ENCODE measurements at regions not wholly inside any gene's neighbourhood (a gene's known extent, or its start where the extent isn't known, plus 50 kb on each side); places are given as distances from the start of the nearest gene placed in this dataset.

GRCh38 chr7:67553378-67553777 lies 556.7 kb downstream of the TYW1 start:
- H3K27me3 ChIP-seq, result no peaks in the 10 kb centered on the region
- no peak overlapping the region for H3K27ac ChIP-seq
- no peaks in the 10 kb centered on the region for H3K4me1 ChIP-seq
- 78% methylated on average over 5 of the region's 5 CpGs for WGBS
- TF ChIP-seq, protein P1, sequence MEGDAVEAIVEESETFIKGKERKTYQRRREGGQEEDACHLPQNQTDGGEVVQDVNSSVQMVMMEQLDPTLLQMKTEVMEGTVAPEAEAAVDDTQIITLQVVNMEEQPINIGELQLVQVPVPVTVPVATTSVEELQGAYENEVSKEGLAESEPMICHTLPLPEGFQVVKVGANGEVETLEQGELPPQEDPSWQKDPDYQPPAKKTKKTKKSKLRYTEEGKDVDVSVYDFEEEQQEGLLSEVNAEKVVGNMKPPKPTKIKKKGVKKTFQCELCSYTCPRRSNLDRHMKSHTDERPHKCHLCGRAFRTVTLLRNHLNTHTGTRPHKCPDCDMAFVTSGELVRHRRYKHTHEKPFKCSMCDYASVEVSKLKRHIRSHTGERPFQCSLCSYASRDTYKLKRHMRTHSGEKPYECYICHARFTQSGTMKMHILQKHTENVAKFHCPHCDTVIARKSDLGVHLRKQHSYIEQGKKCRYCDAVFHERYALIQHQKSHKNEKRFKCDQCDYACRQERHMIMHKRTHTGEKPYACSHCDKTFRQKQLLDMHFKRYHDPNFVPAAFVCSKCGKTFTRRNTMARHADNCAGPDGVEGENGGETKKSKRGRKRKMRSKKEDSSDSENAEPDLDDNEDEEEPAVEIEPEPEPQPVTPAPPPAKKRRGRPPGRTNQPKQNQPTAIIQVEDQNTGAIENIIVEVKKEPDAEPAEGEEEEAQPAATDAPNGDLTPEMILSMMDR (IDR thresholded peaks at IDR 0.05), result no peak
- no peak for TF ChIP-seq EP300 (IDR thresholded peaks at IDR 0.05)
- no peak for TF ChIP-seq POLR2AphosphoS5 (IDR thresholded peaks at IDR 0.05)
- TF ChIP-seq POLR2A (IDR thresholded peaks at IDR 0.05), result no peak
- H3K9me3 ChIP-seq, result no peaks in the 10 kb centered on the region
- H3K4me3 ChIP-seq, result no peak overlapping the region
- DNase-seq (ENCODE audit: low spot score in 2 of 2), result no peak
- H3K36me3 ChIP-seq, result no peaks in the 10 kb centered on the region

DNA sequence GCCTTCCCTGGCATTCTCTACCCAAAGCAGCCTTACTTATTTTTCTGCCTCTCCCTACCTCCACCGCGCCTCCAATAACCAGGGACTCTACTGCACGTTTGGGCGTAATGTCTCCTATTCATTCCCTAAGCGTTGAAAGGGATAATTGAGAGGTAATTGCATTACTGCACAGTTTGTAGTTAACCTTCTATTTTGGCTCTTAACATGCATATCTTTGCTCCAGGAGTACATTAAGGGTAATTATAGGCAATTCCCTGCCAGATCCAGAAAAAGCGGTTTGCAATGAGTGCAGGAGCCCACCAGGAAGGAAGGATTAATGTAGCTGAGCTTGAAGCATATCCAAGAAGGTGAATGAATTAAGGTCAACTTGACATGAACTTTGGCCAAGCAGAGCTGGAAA lies 558.4 kb downstream of the TYW1 start:
- TF ChIP-seq, protein P1 (IDR thresholded peaks at IDR 0.05), result no peak
- TF ChIP-seq EP300 (IDR thresholded peaks at IDR 0.05), result no peak
- no peak for TF ChIP-seq POLR2AphosphoS5 (IDR thresholded peaks at IDR 0.05)
- no peak for TF ChIP-seq POLR2A (IDR thresholded peaks at IDR 0.05)
- Histone ChIP-seq H3K27me3 (no peaks in the 10 kb centered on the region), H3K27ac (no peak overlapping the region), H3K4me1 (no peaks in the 10 kb centered on the region), H3K9me3 (no peaks in the 10 kb centered on the region), H3K36me3 (no peaks in the 10 kb centered on the region), H3K4me3 (no peak overlapping the region)
- 48% methylated on average over 6 of the region's 6 CpGs for WGBS
- DNase-seq (ENCODE audit: low spot score in 2 of 2), result no peak

DNA sequence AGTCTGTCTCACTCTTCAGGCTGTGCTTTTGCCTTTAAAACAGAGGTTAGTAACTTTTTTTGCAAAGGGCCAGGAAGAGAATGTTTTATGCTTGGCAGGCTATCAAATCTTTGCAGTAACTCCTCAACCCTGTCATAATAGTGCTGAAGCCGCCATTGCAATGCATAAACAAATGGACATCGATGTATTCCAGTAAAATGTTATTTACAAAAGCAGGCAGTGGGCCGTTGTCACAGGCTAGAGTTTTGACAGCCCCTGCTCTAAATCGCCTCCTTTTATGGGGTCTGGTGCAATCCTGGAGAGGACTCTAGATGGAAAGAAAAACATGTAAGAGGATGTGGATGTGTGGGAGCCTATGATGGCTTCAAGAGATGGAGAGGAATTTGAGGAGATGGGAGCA lies 568.3 kb downstream of the TYW1 start:
- Histone ChIP-seq H3K36me3 (no peaks in the 10 kb centered on the region), H3K9me3 (no peaks in the 10 kb centered on the region), H3K27ac (no peak overlapping the region), H3K4me3 (no peak overlapping the region), H3K4me1 (no peaks in the 10 kb centered on the region), H3K27me3 (no peaks in the 10 kb centered on the region)
- no peak for DNase-seq (ENCODE audit: low spot score in 2 of 2)
- TF ChIP-seq EP300 (IDR thresholded peaks at IDR 0.05) (no peak), POLR2A (IDR thresholded peaks at IDR 0.05) (no peak), POLR2AphosphoS5 (IDR thresholded peaks at IDR 0.05) (no peak)
- TF ChIP-seq, protein P1 (IDR thresholded peaks at IDR 0.05), result no peak
- 74% methylated on average over 4 of the region's 4 CpGs for WGBS

DNA sequence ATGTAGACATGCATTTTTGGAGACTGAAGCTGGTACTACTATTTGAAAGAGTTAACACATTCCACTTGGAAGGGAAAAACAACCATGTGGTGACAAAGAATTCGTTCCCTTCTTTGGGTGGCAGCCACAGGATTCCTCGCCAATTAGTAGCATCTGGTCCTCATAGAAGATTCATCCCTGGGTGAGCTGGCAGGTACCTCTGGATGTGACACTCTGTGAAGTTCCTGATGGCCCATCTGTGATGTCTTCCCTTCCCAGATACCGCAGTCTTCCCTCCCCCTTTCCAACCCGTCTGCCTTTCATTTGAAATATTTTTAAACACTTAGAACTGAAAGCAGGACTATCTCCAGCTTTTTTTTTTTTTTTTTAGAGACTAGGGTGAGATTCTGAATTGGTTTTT lies 569.5 kb downstream of the TYW1 start:
- Histone ChIP-seq H3K4me3 (no peak overlapping the region), H3K27ac (no peak overlapping the region), H3K4me1 (no peaks in the 10 kb centered on the region), H3K27me3 (no peaks in the 10 kb centered on the region), H3K36me3 (no peaks in the 10 kb centered on the region), H3K9me3 (no peaks in the 10 kb centered on the region)
- no peak for TF ChIP-seq EP300 (IDR thresholded peaks at IDR 0.05)
- TF ChIP-seq POLR2AphosphoS5 (IDR thresholded peaks at IDR 0.05), result no peak
- TF ChIP-seq, protein P1 (IDR thresholded peaks at IDR 0.05), result no peak
- no peak for TF ChIP-seq POLR2A (IDR thresholded peaks at IDR 0.05)
- DNase-seq (ENCODE audit: low spot score in 2 of 2), result no peak
- WGBS, result 49% methylated on average over 4 of the region's 4 CpGs

DNA sequence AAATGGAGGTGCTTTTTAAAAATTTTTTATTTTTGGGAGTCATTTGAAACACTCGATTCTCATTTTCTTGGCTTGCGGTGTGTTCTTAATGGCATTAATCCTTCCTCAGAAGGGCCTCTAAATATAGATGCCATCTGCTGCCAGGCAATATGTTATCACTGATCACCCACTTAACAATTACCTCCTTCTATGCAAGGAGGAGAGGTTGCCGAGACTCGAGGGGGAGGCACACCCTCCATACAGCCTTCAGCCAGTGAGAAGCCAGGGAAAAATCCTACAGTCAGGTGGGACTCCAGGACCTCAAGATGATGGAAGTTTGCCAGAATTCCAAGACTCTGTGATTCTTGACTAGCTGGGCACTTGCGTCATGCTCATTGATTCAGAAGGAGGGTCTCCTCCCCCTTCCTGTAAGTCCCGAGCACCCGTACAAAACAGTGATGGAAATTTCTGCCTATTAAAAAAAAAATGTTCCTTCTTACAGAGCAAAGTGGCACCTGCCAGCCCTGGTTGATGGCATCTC lies 574.5 kb downstream of the TYW1 start:
- no peaks in the 10 kb centered on the region for H3K4me1 ChIP-seq
- no peak for TF ChIP-seq POLR2AphosphoS5 (IDR thresholded peaks at IDR 0.05)
- TF ChIP-seq POLR2A (IDR thresholded peaks at IDR 0.05), result no peak
- TF ChIP-seq, protein P1 (IDR thresholded peaks at IDR 0.05), result no peak
- TF ChIP-seq EP300 (IDR thresholded peaks at IDR 0.05), result no peak
- no peaks in the 10 kb centered on the region for H3K9me3 ChIP-seq
- no peak for DNase-seq (ENCODE audit: low spot score in 2 of 2)
- H3K27ac ChIP-seq, result no peak overlapping the region
- no peaks in the 10 kb centered on the region for H3K27me3 ChIP-seq
- whole genome bisulfite sequencing, result 66% methylated on average over 7 of the region's 7 CpGs
- H3K4me3 ChIP-seq, result no peak overlapping the region
- H3K36me3 ChIP-seq, result no peaks in the 10 kb centered on the region
